ENCODE measurements at regions not wholly inside any gene's neighbourhood (a gene's known extent, or its start where the extent isn't known, plus 50 kb on each side); places are given as distances from the start of the nearest gene placed in this dataset.

DNA sequence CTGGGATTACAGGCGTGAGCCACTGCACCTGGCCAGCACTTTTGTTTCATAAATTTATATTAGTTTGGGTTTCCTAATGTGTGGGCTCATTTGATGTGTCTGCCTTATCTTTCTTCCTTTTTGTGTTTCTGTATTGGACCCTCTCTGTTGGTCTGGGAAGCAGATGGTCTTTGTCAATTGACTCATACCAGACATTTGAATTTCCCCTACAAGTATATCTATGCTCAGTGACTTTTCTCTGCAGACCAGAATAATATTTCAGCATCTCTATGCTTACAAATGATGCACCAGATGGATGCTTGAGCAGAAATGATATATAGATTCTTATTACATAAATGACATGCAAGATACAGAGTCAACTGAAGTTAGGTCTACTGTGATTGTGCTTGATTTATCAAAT is 329.9 kb upstream of the SLCO3A1 start:
- no peak for DNase-seq

DNA sequence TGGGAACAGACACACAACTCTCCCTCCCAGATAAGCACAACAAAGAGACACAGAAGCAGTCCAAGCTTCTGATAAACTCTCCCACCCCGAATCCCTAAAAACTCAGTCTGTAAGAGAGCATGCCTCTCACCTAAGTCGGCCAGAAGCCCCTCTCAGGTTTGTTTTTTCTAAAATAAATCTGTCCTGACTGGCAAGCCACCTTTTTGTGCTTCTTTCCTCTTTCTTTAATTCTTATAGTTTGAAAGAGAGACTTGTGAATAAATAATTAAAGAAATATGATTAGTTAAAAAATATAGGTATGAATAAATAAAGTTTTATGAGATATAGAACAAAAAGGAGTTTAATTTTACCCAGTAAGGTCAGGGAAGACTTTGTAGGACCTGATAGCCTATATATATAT is 329.0 kb upstream of the SLCO3A1 start:
- DNase-seq, result no peak

DNA sequence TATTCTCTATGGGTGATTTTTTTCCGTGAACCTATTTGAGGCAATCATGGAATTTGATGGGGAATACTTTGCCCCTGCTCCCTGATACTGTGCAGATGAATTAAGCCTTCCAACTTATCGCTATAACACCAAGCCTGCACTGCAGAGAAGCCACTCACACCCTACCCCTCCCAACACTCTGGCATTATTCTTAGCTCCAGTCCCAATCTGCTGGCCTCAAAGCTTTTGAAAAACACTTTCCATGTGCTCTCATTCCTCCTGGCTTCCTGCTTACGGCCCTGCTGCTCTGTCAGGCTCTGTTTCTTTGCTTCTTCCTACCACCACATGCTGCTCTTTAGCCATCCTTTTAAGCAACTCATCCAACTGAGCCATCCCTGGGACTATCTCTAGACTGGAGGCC is 327.8 kb upstream of the SLCO3A1 start:
- DNase-seq, result no peak

DNA sequence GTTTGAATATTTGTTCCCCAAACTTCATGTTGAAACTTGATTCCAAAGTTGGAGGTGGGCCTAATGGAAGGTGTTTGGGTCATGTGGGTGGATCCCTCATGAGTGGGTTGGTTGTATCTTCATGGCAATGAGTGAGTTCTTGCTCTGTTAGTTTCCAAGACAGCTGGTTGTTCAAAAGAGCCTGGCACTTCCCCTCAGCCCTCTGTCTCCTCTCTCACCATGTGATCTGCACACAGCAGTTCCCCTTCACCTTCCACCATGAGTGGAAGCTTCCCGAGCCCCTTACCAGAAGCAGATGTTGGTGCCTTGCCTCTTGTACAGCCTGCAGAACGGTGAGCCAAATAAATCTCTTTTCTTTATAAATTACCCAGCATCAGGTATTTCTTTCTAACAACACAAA is 327.1 kb upstream of the SLCO3A1 start:
- no peak for DNase-seq

DNA sequence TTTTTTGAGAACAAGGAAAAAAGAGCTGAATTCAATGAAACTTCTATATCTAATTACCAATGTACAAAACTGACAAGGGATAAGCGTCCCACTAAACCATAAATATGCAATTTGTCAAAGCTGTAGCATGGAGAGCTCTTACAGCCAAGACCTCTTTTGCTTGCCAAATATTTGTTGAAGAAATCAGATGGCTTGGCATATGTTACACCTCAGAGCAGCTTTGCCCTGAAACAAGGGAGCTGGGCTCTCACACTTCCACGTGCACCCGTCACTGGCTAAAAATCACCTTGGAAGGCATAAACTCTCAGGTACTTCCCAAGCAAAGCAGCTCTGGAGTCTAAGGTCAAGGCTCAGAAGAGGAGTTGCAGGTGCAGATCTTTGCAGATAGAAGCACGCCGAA is 324.7 kb upstream of the SLCO3A1 start:
- DNase-seq, result no peak

DNA sequence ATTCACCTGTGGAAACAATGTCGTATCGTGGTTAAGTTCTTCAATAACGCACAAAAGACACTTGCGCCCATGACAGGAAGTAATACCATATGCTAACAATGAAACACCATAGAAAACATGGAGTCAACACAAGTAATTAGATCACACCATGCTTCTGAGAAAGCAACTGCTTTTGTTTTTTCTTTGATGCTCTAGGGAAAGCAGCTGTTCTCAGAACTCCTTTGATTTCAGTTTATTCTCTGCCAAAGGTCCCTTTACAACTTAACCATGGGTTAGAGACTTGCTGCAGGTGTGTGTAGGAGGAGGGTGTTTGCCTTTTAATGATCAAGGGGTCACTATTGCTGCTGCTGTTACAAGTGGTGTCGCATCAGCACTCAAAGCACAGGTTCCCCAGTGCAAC is 324.0 kb upstream of the SLCO3A1 start:
- DNase-seq, result no peak

DNA sequence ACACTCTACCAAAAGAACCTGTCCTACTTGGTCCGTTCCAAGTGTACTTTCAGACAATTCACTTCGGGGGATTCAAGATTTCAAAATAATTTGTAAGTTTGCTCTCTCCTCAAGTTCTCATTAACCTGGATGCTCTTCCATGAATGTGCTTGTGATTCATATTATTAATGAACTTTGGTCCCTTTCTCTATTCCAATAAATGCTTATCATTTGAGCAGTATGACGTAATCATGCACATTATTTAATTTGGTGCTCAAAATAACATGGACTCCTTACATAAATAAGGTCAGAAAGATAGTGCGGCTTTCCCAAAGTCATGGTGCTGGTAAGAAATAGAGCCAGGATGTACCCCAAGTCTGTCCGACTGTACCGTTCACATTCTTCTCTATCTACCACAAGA is 323.2 kb upstream of the SLCO3A1 start:
- no peak for DNase-seq

DNA sequence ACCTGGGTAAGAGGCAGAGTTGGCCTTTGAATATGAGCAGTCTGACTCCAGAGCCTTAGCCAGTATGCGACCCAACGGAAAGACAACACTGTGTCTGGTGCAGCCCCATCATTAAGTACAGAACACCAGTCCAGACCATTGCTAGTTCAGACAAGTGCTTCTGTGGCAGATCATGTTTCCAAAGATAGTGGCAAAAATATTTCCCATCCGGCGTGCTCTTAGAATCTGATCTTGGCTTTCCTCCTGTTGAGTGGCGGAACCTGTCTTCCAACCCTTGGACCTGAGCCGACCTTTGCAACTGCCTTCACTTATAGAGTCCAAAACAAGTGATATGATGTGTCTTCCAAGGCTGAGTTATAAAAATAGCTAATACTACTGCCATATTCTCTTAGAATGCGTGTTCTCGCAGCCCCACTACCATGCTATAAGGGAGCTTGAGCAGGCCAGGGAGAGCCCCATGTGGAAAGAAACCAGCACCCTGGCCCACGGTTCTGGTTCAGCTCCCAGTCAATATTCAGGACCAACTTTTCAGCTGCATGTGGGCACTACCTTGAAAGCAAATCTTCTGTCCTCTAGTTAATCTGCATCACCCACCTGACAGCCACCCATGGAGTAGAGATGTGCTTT is 322.4 kb upstream of the SLCO3A1 start:
- no peak for DNase-seq

DNA sequence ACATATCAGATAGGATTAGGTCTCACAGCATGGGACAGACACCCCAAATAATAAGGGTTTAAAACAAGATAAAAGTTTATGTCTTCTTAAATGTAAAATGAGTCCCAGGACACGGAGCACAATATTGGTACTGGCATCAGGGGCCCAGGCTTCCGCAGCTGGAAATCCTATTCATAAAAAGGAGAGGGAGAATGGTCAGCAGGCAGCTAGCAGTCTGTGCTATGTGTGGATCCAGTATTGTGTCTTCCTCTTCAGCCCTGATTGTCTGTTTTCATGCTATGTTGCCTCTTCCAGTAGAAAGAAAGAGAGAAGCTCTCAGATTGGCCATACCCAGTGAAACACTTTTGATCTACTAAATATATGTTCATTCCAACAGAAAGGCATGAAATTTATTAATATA is 319.3 kb upstream of the SLCO3A1 start:
- DNase-seq, result no peak

DNA sequence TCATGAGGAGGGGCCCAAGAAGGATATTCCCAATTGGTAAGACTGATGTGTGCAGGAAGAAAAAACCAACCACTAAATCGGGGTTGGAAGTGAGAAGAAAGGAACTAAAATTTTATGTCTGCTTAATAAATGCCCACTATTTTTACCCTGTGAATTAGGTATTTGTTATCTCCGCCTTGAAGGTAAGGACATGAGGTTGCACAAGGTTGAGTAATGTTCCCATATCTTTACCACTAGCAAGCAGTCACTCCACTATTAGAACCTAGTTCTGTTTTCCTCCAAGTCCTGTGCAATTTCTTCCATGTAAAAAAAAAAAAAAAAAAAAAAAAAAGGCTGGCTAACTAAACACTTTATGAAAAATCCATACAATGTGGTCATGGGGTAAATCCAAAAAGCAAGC is 318.5 kb upstream of the SLCO3A1 start:
- DNase-seq, result no peak

DNA sequence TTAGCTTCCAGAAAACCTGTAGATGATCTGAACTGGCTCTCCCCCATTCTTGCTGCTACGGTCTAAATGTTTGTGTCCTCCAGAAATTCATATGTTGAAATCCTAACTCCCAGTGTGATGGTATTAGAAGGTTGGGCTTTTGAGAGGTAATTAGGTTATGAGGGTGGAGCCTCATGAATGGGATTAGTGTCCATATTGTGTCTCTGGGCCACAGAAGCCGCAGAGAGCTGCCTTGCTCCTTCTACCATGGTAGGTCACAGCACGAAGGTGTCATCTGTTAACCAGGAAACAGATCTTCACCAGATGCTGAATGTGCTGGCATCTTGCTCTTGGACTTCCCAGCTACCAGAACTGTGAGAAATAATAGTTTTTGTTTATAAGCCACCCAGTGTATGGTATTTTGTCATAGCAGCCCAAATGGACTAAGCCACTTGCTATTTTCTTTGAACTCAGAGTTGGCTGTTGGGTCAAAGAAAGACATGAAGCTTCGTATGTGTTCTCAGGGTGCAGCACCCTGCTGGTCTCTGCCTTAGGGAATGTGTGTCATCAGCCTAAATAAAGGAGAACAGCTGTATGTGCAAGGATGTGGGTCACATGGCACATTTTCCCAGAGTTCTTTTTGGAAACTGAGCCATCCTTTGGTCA is 317.5 kb upstream of the SLCO3A1 start:
- DNase-seq, result no peak

DNA sequence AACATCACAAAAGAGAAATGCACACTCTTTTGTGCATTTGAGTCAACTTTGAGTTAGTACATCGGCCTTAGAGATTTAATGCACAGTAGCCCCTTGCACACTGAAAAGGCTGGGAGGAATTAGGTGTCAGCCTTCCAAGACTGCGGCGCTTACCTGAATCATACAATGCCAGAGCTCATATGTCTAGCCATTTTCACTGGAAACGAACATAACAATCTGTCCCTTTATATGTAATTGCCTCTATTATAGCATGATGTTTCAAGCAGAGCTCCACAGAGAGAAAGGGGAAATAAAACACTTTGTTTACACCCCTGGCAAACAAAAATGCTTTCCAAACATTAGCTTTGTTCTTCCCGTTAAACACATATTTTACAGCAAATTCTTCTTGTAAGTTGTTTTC is 315.7 kb upstream of the SLCO3A1 start:
- no peak for DNase-seq

DNA sequence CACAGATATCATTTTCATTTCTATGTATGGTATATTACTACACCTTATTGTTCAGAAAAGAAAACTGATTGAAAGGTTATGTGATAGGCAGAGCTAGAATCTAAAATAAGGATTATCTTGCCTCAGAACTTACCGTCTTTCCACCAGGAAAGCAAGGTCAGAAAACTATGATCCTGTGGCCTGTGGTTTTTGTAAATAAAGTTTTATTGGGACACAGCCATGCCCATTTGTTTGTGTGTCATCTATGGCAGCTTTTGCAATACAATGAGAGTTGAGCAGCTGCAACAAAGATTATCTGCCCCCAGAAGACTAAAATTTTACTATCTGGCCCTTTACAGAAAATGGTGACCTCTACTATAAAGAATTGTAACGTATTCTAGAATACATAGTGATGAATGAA is 314.7 kb upstream of the SLCO3A1 start:
- DNase-seq, result no peak

DNA sequence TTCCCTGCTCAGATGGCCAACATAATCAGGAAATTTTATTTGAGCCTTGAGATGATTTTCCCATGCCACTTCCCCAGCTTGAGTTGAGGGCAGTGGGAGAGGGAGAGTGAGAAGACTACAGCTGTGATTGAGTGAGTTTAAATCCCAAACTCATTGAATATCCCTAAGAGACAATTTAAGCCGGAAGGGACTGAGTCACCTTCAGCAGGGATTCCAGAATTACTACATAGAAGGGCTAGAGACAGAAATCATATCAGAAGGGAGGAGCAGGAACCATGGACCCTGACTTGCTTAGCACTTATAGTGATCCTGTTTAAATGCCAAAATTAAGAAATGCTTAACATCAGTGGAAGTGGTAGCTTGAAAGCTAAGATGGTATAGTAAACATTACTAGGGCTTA is 312.2 kb upstream of the SLCO3A1 start:
- DNase-seq, result no peak

DNA sequence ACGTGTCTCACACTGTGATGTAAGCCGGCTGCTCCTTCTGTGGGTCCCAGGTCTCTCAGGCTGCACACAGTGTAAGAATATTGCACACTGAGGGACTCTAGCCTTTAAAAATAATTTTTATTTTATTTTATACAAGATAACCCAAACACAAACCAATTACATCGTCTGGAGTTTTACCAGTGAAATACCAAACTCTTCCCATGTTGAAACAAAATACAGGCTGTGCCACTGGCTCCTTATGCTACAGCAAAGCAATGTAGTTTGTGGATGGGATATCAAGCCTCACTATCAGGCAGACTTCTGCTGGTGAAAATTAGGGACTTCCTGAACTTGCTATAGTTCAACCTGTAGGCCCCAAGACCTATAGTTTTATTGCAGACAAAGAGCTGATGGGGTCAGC is 311.3 kb upstream of the SLCO3A1 start:
- DNase-seq, result no peak

DNA sequence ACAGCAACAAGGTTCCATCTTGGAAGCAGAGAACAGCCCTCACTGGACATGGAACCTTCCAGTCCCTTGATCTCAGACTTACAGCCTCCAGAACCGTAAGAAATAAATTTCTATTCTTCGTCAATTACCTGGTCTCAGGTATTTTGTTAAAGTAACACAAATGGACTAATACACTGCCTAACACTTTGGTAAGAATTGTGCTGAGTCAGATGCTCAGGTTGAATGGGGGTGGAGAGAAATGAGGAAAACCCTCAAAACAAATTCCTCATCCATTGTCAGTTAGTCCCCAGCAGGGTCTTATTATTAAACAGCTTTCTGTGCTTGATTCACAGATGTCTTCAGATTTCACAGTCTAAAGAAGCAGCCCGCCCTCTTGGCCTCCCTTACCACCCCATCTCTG is 306.2 kb upstream of the SLCO3A1 start:
- DNase-seq, result no peak

DNA sequence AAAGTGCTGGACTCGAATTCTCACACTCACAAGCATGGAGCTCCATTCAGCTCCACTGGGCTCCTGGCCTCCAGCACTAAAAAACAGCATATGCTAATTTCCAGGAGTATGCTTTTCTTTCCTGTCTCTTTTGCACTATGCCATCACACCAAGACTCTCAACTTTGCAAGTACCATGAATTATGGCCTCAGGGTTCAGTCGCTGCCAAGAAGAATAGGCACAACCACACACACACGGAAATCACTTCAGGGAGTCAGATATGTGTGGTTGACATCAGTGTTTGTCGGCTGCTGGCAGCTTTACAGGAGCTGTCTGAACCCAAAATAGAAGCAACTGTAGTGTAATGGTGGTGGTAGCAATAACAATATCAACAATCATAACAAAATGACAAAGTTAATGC is 305.0 kb upstream of the SLCO3A1 start:
- DNase-seq, result no peak

DNA sequence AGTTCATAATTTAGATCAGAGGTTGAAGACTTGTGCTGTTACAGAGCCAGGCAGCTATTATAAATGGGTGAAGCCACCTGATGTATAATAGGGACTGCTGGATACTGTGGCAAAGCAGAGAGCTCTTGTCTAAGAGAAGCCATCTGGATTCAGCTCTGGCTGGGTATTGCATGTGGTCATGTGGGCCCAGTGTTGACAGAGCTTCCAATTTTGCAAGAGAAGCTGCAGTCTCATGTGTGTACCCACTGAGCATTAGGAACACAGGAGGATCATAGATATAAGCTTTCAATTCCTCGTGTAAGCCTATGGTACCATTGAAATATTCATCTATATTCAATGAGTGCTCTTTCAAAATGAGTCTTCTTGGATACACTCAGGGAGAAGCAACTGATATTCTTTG is 303.9 kb upstream of the SLCO3A1 start:
- no peak for DNase-seq

DNA sequence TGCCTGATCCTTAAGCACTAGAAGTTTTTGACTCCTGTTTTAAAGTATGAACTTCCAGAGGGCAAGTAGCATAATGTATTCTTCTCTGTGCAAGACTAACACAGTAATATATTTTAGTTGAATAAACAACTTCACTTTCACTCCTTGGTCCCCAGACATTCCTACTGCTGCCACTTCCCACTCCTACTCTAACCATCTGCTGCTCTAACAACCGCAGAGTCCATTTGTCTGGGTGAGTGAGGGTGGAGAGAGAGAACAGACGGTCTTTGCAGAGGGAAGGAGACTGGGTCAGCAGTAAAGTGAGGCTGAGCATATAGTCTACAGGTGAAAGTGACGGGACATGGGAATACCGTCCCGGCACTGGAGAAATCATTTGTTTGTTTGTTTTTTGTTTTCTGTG is 301.0 kb upstream of the SLCO3A1 start:
- no peak for DNase-seq

DNA sequence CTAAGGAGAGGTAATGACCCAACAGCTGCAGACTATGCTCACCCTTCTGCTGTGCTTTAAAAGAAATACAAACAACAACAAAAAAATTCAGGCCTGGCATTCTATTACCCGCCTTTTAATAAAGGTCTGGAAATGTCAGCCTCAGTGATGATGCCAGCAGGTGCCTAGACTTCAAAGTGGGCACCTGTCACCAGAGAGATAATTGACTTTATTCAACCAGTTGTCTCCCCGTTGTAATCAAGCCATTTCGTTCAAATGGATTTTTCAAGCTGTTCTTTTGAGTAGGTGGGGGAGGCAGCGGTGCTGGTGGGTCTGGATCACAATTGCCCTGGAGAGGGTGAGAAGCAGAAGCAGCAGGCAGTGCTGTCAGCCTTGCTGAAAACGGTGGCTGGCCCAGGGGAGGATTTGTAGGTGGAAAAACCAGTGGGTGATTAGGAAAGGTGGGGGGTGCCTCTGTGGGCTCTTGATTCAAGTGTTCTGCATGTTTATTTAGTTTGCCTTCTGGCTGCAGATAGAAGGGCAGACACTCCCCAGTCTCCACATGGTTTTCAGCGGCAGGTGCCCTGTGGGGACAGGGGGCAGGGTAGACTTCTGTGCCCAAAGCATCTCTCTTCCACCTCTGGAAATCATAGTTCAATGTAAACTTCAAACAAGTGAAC is 300.2 kb upstream of the SLCO3A1 start:
- no peak for DNase-seq

DNA sequence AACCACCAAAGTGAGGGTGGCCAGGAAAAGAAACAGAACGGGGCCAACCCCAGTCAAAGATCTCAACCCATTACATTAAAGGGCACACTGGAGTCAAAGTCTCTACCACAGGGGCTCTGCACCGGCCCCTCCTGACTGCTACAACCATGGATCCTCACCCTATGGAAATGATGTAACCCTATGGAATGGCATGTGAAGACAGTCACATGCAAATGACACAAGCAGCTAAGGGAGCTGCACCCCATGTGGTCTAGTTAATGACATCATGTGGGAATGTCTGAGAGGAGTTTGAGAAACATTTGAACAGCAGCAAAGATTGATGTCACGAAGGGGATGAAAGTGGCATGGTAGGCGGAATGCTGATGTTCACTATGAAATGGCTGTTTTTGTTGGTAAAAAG is 298.2 kb upstream of the SLCO3A1 start:
- DNase-seq, result no peak

DNA sequence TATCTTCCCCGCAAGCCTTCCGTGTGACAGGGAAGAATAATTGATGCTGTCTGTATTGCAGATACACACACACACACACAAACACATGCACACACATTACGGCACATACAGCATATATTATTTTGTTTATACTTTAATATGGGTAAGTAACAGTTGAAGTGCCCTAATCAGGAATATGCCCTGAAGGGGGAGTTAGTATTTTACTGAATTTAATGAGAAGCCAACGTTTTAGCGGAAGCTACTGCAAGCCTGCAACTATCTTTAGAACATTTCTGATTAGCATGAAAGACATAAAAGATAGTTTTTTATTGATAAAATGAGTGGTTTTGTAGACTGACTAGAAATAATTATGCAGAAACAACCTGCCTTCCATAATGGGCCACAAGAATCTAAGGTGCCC is 296.6 kb upstream of the SLCO3A1 start:
- no peak for DNase-seq

DNA sequence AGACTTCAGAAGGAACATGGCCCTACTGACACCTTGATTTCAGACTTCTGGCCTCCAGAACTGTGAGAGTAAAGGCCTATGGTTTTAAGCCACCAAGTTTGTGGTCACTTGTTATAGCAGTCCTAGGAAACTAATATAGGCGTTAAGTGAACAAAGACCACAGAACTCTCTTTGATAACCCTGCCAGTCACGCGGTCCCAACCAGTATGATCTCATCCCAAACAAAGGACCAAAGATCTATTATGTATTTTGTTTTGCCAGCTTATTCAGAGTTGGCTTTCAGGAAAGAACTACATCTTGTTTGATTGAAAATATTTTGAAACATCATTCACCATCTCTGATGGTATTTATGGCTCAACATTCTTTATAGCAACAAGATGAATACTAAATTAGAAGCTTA is 294.4 kb upstream of the SLCO3A1 start:
- no peak for DNase-seq

DNA sequence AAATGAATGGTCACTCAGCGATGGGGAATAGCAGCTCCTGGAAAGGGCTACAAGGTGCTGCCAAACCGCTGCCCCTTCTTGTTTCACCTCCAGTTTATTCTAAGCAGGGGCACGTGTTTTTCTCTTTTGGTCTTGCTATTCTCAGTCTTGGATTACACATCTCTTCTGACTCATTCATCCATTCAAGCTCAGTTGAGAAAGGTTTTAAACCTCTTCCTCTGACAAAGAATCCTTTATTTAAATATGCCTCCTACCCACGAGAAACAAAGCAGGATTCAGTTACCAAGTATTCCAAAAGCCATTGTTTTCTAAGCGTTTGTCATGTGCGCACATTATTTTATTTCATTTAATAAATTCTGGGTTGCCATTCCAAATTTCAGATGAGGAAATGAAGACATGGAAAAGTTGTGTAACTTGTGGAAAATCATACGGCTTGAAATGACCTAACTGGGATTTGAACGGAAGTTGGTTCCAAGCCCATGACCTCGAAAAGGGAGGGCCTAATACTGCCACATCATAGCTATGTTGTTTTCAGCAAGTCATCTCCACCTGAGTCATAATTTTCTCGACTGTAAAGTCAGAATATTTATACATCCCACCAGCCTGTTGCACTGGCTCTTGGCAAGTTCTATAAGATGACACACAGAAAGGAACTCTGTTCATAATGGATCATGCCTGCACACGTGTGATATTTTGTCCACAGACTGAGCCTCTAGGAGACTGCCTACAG is 292.0 kb upstream of the SLCO3A1 start:
- no peak for DNase-seq
